Osteoblast (primary cell): ENCODE measurements at regions not wholly inside any gene's neighbourhood (a gene's known extent, or its start where the extent isn't known, plus 50 kb on each side); places are given as distances from the start of the nearest gene placed in this dataset.
"Not testable (repeated sequence)": the region's sequence is repeated elsewhere in the genome, so short reads cannot be mapped to it uniquely, and the experiment has no call there.

ENCODE experiments used
- DNase-seq: peaks from one replicate; pipeline ENCODE4 v3.0.0; 2011; ENCODE audit warnings: low spot score, mixed read lengths; ENCODE audit not compliant: insufficient read length; ENCODE audit errors: missing footprints
- H2AFZ ChIP-seq: 2 replicates; pipeline ENCODE4 v1.6.0; 2011; ENCODE audit warnings: mild to moderate bottlenecking, low read length
- H3K27ac ChIP-seq: 2 replicates; pipeline ENCODE4 v1.5.1; 2011; ENCODE audit warnings: mild to moderate bottlenecking, low read depth, low read length, moderate library complexity
- H3K27me3 ChIP-seq: 2 replicates; pipeline ENCODE4 v1.6.0; 2012; ENCODE audit warnings: mild to moderate bottlenecking, control low read depth, inconsistent platforms, low read length, moderate library complexity; ENCODE audit not compliant: insufficient read depth
- H3K36me3 ChIP-seq: 2 replicates; pipeline ENCODE4 v1.5.1; 2011; ENCODE audit warnings: mild to moderate bottlenecking, low read length, control low read depth, moderate library complexity; ENCODE audit not compliant: insufficient read depth
- H3K4me1 ChIP-seq: 2 replicates; pipeline ENCODE4 v1.5.1; 2011; ENCODE audit warnings: mild to moderate bottlenecking, low read length, control low read depth, moderate library complexity; ENCODE audit not compliant: insufficient read depth
- H3K4me2 ChIP-seq: 2 replicates; pipeline ENCODE4 v1.6.0; 2011; ENCODE audit warnings: mild to moderate bottlenecking, low read length; ENCODE audit not compliant: insufficient read depth
- H3K4me3 ChIP-seq: fragments of 200-600 bp; sonication (generic); 3 replicates; pipeline ENCODE4 v1.5.1; 2012; ENCODE audit warnings: mild to moderate bottlenecking, low read length, inconsistent platforms; ENCODE audit not compliant: insufficient read depth
- H3K79me2 ChIP-seq: 2 replicates; pipeline ENCODE4 v1.6.0; 2012; ENCODE audit warnings: mild to moderate bottlenecking, low read length, control low read depth, inconsistent platforms; ENCODE audit not compliant: insufficient read depth
- H3K9me3 ChIP-seq: 2 replicates; pipeline ENCODE4 v1.5.1; 2011; ENCODE audit warnings: low read depth, low read length, control low read depth
- H4K20me1 ChIP-seq: 2 replicates; pipeline ENCODE4 v1.6.0; 2012; ENCODE audit warnings: mild to moderate bottlenecking, low read length, control low read depth; ENCODE audit not compliant: insufficient read depth
- TF ChIP-seq, protein P1 (sequence below): IDR thresholded peaks from 2 replicates; pipeline ENCODE4 v1.5.1; 2011; ENCODE audit warnings: mild to moderate bottlenecking, low read depth, low read length, moderate library complexity; ENCODE audit errors: extremely low read depth

DNA sequence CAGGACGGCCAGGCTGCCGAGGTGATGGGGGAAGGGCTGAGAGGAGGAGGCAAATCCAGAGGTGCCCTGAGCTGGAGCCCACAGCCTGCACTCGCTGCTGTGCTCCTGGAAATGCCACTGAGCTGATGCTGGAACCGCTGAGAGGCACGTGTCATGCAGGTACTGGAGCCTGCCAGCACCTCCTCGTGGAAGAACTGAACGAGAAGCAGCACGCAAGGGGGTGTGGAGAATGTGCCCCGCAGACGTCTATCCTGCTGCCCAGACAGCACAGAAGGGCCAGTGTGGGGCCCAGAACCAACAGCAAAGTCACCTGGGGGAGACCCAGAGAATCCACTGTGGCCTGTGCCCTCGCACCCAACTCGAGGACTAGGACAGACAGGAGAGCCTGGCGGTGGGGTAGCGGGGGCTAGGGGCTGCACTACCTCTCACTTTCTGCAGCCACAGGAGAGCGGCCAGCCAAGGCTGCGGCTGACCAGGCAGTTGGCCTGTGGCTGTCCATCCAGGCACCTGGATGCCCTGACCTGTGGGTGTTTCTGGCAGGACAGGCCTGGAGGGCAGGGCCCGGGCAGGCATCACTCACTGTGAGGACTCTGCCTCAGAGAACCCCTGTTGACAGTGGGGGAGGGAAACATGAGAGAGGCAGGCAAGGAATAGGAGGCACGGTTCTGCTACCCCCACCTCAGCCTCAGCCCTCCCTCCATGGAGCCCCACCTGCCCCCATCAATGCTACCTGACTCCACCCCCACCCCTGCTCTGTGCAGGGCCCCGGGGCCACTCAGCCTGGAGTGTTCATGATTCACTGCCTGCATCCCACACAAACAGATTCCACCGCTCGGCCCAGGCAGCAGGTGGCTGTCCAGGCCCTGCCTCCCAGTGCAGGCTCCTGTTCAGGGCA lies 213.1 kb downstream of the TBC1D2B start:
- Histone ChIP-seq H3K4me3 (no peak overlapping the region), H3K79me2 (no peaks in the 10 kb centered on the region), H3K36me3 (no peaks in the 10 kb centered on the region), H3K4me1 (peaks cover 3% of the 10 kb centered on the region), H3K27me3 (no peaks in the 10 kb centered on the region), H3K4me2 (no peak overlapping the region), H3K27ac (no peak overlapping the region), H2AFZ (no peak overlapping the region), H3K9me3 (no peaks in the 10 kb centered on the region), H4K20me1 (no peaks in the 10 kb centered on the region)
- no peak for DNase-seq
- TF ChIP-seq, protein P1, sequence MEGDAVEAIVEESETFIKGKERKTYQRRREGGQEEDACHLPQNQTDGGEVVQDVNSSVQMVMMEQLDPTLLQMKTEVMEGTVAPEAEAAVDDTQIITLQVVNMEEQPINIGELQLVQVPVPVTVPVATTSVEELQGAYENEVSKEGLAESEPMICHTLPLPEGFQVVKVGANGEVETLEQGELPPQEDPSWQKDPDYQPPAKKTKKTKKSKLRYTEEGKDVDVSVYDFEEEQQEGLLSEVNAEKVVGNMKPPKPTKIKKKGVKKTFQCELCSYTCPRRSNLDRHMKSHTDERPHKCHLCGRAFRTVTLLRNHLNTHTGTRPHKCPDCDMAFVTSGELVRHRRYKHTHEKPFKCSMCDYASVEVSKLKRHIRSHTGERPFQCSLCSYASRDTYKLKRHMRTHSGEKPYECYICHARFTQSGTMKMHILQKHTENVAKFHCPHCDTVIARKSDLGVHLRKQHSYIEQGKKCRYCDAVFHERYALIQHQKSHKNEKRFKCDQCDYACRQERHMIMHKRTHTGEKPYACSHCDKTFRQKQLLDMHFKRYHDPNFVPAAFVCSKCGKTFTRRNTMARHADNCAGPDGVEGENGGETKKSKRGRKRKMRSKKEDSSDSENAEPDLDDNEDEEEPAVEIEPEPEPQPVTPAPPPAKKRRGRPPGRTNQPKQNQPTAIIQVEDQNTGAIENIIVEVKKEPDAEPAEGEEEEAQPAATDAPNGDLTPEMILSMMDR = no peak

GRCh38 chr15:77863491-77864105 lies 213.9 kb downstream of the TBC1D2B start:
- Histone ChIP-seq H3K4me1 (no peaks in the 10 kb centered on the region), H4K20me1 (no peaks in the 10 kb centered on the region), H3K9me3 (no peaks in the 10 kb centered on the region), H3K4me2 (no peak overlapping the region), H2AFZ (no peak overlapping the region), H3K4me3 (no peak overlapping the region), H3K27ac (no peak overlapping the region), H3K79me2 (no peaks in the 10 kb centered on the region), H3K36me3 (no peaks in the 10 kb centered on the region), H3K27me3 (peaks cover 3% of the 10 kb centered on the region)
- DNase-seq = no peak
- TF ChIP-seq, protein P1 = no peak

DNA sequence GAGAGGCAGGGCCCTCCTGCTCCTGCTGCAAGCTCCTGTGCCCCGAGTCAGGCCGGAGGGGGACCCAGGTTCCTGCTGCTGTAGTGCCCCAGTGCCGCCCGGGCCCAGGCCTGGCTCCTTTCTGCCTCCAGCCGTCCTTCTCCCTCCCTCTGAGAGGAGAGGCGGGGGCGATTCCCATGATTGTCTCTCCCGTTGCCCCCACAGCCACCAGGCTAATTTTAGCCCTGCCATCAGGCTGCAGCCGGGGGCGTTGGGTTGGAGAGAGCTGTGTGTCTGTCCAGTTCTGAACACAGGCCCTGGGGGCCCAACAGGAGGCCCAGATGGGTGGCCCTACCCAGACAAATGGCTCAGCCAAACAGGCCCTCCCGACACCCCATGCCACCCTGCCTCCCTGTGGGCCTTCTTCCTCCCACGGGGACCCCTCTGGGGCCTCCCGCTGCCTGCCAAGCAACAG lies 214.8 kb downstream of the TBC1D2B start:
- H3K4me3 ChIP-seq = no peak overlapping the region
- H3K27ac ChIP-seq = no peak overlapping the region
- H3K79me2 ChIP-seq = no peaks in the 10 kb centered on the region
- DNase-seq = no peak
- H3K36me3 ChIP-seq = no peaks in the 10 kb centered on the region
- no peak overlapping the region for H2AFZ ChIP-seq
- H3K9me3 ChIP-seq = no peaks in the 10 kb centered on the region
- H3K4me2 ChIP-seq = no peak overlapping the region
- peaks cover 10% of the 10 kb centered on the region for H3K27me3 ChIP-seq
- no peaks in the 10 kb centered on the region for H4K20me1 ChIP-seq
- TF ChIP-seq, protein P1 = no peak
- H3K4me1 ChIP-seq = no peaks in the 10 kb centered on the region

- H3K4me2 ChIP-seq, H3K27me3 ChIP-seq: not testable (repeated sequence)
Observed at GRCh38 chr15:77861997-77862635, 215.4 kb downstream of the TBC1D2B start.

More at GRCh38 chr15:77861997-77862635, 215.4 kb downstream of the TBC1D2B start:
- not testable (repeated sequence) for H3K27ac ChIP-seq, H3K4me3 ChIP-seq, H3K9me3 ChIP-seq, H4K20me1 ChIP-seq, H3K79me2 ChIP-seq, DNase-seq, H3K36me3 ChIP-seq, H3K4me1 ChIP-seq, H2AFZ ChIP-seq
